Natural killer cell (primary cell): ENCODE measurements at regions not wholly inside any gene's neighbourhood (a gene's known extent, or its start where the extent isn't known, plus 50 kb on each side); places are given as distances from the start of the nearest gene placed in this dataset.
"Not testable (repeated sequence)": the region's sequence is repeated elsewhere in the genome, so short reads cannot be mapped to it uniquely, and the experiment has no call there.

Source experiments
- ATAC-seq, 3 donors: fragments of 150-1000 bp in 2 of 3; fragments of 200-7000 bp in 1 of 3; cut with Tn5 transposase; 1 replicate in 1 of 3; 2 replicates in 2 of 3; pipeline ENCODE4 v1.10.0; 2021; ENCODE audit warnings: mild to moderate bottlenecking in 2 of 3, moderate library complexity in 2 of 3
- DNase-seq, 2 donors: peaks; one replicate each; pipeline versions ENCODE4 v3.0.0 to v3.0.0-alpha.2; 2013 to 2021; ENCODE audit warnings: mixed read lengths in 1 of 2
- H3K27ac ChIP-seq: one replicate; pipeline ENCODE4 v1.5.1; 2013; ENCODE audit warnings: mild to moderate bottlenecking, low read length
- H3K27me3 ChIP-seq: one replicate; pipeline ENCODE4 v1.6.1; 2013; ENCODE audit warnings: low read length; ENCODE audit not compliant: control insufficient read depth, insufficient read depth
- H3K36me3 ChIP-seq: one replicate; pipeline ENCODE4 v1.6.1; 2013; ENCODE audit warnings: low read length; ENCODE audit not compliant: control insufficient read depth, insufficient read depth
- H3K4me1 ChIP-seq: one replicate; pipeline ENCODE4 v1.6.1; 2013; ENCODE audit warnings: low read length; ENCODE audit not compliant: control insufficient read depth, insufficient read depth
- H3K4me3 ChIP-seq: one replicate; pipeline ENCODE4 v1.5.1; 2013; ENCODE audit warnings: low read length
- H3K9me3 ChIP-seq: one replicate; pipeline ENCODE4 v1.6.1; 2013; ENCODE audit warnings: low read length; ENCODE audit not compliant: control insufficient read depth, insufficient read depth
- H3K27ac Mint-ChIP-seq, 2 donors: one replicate each; pipeline ENCODE4 v1.8.0; 2022; ENCODE audit warnings: mild to moderate bottlenecking in 2 of 2, mixed read lengths in 2 of 2, moderate library complexity in 1 of 2
- H3K27me3 Mint-ChIP-seq, 2 donors: one replicate each; pipeline ENCODE4 v1.8.0; 2022; ENCODE audit warnings: low read depth in 2 of 2, mixed read lengths in 2 of 2
- H3K36me3 Mint-ChIP-seq: one replicate; pipeline ENCODE4 v1.8.0; 2022; ENCODE audit warnings: mixed read lengths
- H3K4me1 Mint-ChIP-seq, 2 donors: one replicate each; pipeline ENCODE4 v1.8.0; 2022; ENCODE audit warnings: mixed read lengths in 2 of 2
- H3K4me3 Mint-ChIP-seq: one replicate; pipeline ENCODE4 v1.8.0; 2022; ENCODE audit warnings: mild to moderate bottlenecking, moderate library complexity, mixed read lengths
- H3K9me3 Mint-ChIP-seq, 2 donors: one replicate each; pipeline ENCODE4 v1.8.0; 2022; ENCODE audit warnings: mixed read lengths in 2 of 2
- CTCF ChIP-seq: fragments of 200-600 bp; IDR thresholded peaks from one replicate; pipeline ENCODE4 v1.8.0; 2022; ENCODE audit warnings: antibody characterized with exemption
- WGBS: methylation state at CpG from one replicate; pipeline ENCODE4 v1.1.7; 2013; ENCODE audit warnings: missing lambda C conversion rate; ENCODE audit not compliant: insufficient coverage; 5-methylcytosine and 5-hydroxymethylcytosine counted together
- intact Hi-C: fragments of 100-400 bp; cut with micrococcal nuclease; formaldehyde crosslinking; loops from one replicate; pipeline ENCODE4 v1.14.2; 2022

DNA sequence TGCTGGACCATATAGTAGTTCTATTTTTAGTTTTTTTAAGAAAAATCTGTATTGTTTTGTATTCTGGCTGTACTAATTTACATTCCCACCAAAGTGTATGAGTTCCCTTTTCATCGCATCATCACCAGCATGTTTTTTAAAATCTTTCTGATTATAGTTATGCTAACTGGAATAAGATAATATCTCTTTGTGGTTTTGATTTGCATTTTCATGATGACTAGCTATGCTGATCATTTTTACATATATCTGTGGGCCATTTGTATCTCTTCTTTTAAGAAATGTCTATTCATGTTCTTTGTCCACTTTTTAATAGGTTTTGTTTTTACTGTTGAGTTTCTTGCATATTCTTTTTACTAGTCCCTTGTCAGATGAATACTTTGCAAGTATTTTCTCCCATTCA is 238.0 kb downstream of the FBXO4 start:
- Mint-ChIP-seq H3K27ac (no peak overlapping the region), H3K4me1 (no peaks in the 10 kb centered on the region), H3K4me3 (no peak overlapping the region), H3K9me3 (peaks cover 10 to 13% of the 10 kb centered on the region in 2 donors), H3K36me3 (no peaks in the 10 kb centered on the region), H3K27me3 (no peaks in the 10 kb centered on the region)
- no CpG with 5 or more reads among the region's 1 CpG for WGBS
- Histone ChIP-seq H3K27me3 (no peaks in the 10 kb centered on the region), H3K9me3 (no peaks in the 10 kb centered on the region), H3K4me1 (no peaks in the 10 kb centered on the region), H3K4me3 (no peak overlapping the region), H3K27ac (no peak overlapping the region), H3K36me3 (no peaks in the 10 kb centered on the region)
- DNase-seq, result no peak
- no peak for TF ChIP-seq CTCF
- intact Hi-C loops, result no loop called here
- ATAC-seq, result no peak

DNA sequence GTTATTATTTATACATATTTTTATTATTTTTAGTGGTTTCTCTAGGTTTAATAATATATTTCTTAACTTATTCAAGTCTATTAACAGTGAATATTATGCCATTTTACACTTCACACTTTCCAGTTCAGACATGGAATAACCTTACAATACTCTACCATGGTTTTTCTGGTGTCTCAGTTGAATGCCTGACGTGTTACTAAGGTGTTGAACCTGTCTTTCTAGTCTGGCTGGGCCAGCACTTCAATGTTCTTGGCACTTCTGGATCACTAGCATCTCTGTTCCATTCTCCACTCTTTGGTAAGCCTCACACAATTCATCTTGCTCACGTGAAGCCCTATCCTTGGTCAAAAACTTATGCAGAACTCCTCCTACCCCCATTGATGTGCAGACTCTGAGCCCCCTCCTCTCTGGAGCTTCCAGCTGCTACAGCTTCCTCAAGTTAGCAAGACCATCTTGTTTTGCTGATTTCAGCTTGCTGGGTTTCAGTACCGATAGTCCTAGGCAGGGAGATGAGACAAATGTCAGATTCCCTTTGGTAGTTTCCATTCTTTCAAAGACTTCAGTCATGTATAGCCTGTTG is 243.1 kb downstream of the FBXO4 start:
- Mint-ChIP-seq H3K9me3 (peaks cover 5 to 6% of the 10 kb centered on the region in 2 donors), H3K27me3 (no peaks in the 10 kb centered on the region), H3K4me1 (no peaks in the 10 kb centered on the region), H3K36me3 (no peaks in the 10 kb centered on the region), H3K27ac (no peak overlapping the region), H3K4me3 (no peak overlapping the region)
- no peak for DNase-seq
- intact Hi-C loops, result no loop called here
- ATAC-seq, result no peak
- Histone ChIP-seq H3K4me1 (no peaks in the 10 kb centered on the region), H3K27me3 (no peaks in the 10 kb centered on the region), H3K9me3 (no peaks in the 10 kb centered on the region), H3K4me3 (no peak overlapping the region), H3K36me3 (no peaks in the 10 kb centered on the region), H3K27ac (no peak overlapping the region)
- 41% methylated on average over 2 of the region's 3 CpGs for WGBS
- TF ChIP-seq CTCF, result no peak

GRCh38 chr5:42176118-42176517 is 247.1 kb upstream of the GHR start:
- H3K27me3 Mint-ChIP-seq, ATAC-seq, H3K9me3 ChIP-seq, H3K27me3 ChIP-seq, H3K4me3 Mint-ChIP-seq, H3K27ac ChIP-seq, H3K4me3 ChIP-seq, H3K27ac Mint-ChIP-seq, H3K4me1 ChIP-seq, DNase-seq, H3K4me1 Mint-ChIP-seq, H3K36me3 Mint-ChIP-seq, H3K36me3 ChIP-seq, intact Hi-C loops: not testable (repeated sequence)
- peaks cover 11 to 13% of the 10 kb centered on the region in 2 donors for H3K9me3 Mint-ChIP-seq
- 82% methylated on average over 3 of the region's 3 CpGs for WGBS

GRCh38 chr5:42179843-42180242 is 243.4 kb upstream of the GHR start:
- ATAC-seq, result not testable (repeated sequence)

More at GRCh38 chr5:42179843-42180242, 243.4 kb upstream of the GHR start:
- H3K27me3 ChIP-seq, DNase-seq, H3K27ac Mint-ChIP-seq, H3K36me3 ChIP-seq, H3K27ac ChIP-seq, H3K4me1 ChIP-seq, H3K36me3 Mint-ChIP-seq, H3K9me3 Mint-ChIP-seq, intact Hi-C loops, H3K4me1 Mint-ChIP-seq, H3K27me3 Mint-ChIP-seq, H3K9me3 ChIP-seq, H3K4me3 ChIP-seq, H3K4me3 Mint-ChIP-seq: not testable (repeated sequence)
- WGBS, result no CpG with 5 or more reads among the region's 1 CpG
